ENCODE measurements at regions not wholly inside any gene's neighbourhood (a gene's known extent, or its start where the extent isn't known, plus 50 kb on each side); places are given as distances from the start of the nearest gene placed in this dataset.

DNA sequence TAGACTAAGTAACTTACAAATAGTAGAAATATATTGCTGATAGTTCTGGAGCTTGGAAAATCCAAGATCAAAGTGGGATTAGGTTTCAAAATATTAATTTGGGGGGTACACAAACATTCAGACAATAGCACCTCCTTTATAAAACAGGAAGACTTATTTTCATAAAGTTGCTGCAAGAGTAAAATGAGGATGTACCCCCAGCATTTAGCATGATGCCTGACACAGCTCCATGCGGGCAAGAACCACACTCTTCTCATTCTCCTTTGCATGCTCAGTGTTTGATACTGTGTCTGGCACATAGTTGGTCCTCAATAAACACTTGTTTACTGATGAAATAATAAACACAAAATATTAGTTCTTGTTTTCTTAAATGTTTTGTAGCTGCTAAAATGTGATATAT is 332.9 kb downstream of the TFAP2A start:
- Mint-ChIP-seq H3K9me3 (no peaks in the 10 kb centered on the region), H3K36me3 (ENCODE audit: low read depth) (no peaks in the 10 kb centered on the region), H3K27ac (no peak overlapping the region), H3K4me3 (no peak overlapping the region), H3K27me3 (ENCODE audit: insufficient read depth) (peaks cover 15% of the 10 kb centered on the region), H3K4me1 (peaks cover 19% of the 10 kb centered on the region)
- TF ChIP-seq, protein P1, sequence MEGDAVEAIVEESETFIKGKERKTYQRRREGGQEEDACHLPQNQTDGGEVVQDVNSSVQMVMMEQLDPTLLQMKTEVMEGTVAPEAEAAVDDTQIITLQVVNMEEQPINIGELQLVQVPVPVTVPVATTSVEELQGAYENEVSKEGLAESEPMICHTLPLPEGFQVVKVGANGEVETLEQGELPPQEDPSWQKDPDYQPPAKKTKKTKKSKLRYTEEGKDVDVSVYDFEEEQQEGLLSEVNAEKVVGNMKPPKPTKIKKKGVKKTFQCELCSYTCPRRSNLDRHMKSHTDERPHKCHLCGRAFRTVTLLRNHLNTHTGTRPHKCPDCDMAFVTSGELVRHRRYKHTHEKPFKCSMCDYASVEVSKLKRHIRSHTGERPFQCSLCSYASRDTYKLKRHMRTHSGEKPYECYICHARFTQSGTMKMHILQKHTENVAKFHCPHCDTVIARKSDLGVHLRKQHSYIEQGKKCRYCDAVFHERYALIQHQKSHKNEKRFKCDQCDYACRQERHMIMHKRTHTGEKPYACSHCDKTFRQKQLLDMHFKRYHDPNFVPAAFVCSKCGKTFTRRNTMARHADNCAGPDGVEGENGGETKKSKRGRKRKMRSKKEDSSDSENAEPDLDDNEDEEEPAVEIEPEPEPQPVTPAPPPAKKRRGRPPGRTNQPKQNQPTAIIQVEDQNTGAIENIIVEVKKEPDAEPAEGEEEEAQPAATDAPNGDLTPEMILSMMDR (conservative IDR thresholded peaks at IDR 0.05) = no peak
- DNase-seq = no peak
- no peaks in the 10 kb centered on the region for H3K27me3 ChIP-seq (ENCODE audit: control insufficient read depth, insufficient read depth, low read length, poor library complexity, severe bottlenecking)
- H3K27ac ChIP-seq (ENCODE audit: low read depth, low read length) = no peak overlapping the region
- H3K36me3 ChIP-seq (ENCODE audit: control insufficient read depth, insufficient read depth, low read length) = no peaks in the 10 kb centered on the region
- H3K4me1 ChIP-seq (ENCODE audit: control insufficient read depth, insufficient read depth, low read length) = no peaks in the 10 kb centered on the region
- no peak overlapping the region for H3K4me3 ChIP-seq (ENCODE audit: low read length)
- no peaks in the 10 kb centered on the region for H3K9me3 ChIP-seq (ENCODE audit: control insufficient read depth, low read length)
- 91 to 100% methylated on average over 1 of the region's 1 CpG for WGBS, 2 experiments (ENCODE audit: insufficient coverage in 1 of 2, insufficient read length in 1 of 2)
- H3K9ac ChIP-seq (ENCODE audit: extremely low read depth, low read length, poor library complexity, severe bottlenecking) = no peak overlapping the region

DNA sequence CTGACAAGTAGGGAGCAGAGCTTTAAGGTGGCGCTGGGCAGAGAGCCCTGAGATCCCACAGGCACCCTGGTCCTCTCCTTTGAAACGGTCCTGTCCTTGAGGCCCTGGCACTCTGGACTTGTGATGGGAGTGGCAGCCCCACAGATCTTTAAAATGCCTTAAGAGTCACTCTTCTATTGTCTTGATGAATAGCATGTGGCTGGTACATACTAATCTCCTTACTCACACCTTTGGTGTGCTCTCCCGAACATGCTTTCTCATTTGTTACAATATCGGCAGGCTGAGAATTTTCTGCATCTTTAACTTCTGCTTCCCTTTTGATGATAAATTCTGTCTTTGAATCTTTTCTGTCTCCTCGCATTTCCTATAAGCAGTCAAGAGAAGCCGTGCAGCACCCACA is 333.8 kb downstream of the TFAP2A start:
- H3K4me1 Mint-ChIP-seq = peaks cover 19% of the 10 kb centered on the region
- H3K36me3 Mint-ChIP-seq (ENCODE audit: low read depth) = no peaks in the 10 kb centered on the region

DNA sequence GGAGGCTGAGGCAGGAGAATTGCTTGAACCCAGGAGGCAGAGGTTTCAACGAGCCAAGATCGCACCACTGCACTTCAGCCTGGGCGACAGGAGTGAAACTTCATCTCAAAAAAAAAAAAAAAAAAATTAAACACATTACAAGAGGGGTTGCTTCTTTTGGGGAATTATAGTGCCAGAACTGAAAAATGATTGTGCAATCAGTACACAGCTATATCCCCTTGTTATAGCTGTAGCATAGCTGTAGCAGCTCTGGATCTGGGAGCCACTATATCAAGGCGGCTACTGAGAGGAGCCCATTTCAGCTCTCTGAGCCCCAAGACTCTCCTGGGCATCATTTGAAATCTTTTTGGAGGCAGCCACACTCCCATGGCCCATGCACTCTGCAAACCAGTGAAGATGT is 334.3 kb downstream of the TFAP2A start:
- H3K4me3 Mint-ChIP-seq = no peak overlapping the region
- H3K9me3 Mint-ChIP-seq = peaks cover 3% of the 10 kb centered on the region
- peaks cover 3% of the 10 kb centered on the region for H3K9me3 ChIP-seq (ENCODE audit: control insufficient read depth, low read length)

More for the DNA sequence above, 333.8 kb downstream of the TFAP2A start:
- Histone ChIP-seq H3K4me1 (ENCODE audit: control insufficient read depth, insufficient read depth, low read length) (no peaks in the 10 kb centered on the region), H3K9me3 (ENCODE audit: control insufficient read depth, low read length) (no peaks in the 10 kb centered on the region), H3K27ac (ENCODE audit: low read depth, low read length) (no peak overlapping the region), H3K27me3 (ENCODE audit: control insufficient read depth, insufficient read depth, low read length, poor library complexity, severe bottlenecking) (no peaks in the 10 kb centered on the region), H3K4me3 (ENCODE audit: low read length) (no peak overlapping the region), H3K9ac (ENCODE audit: extremely low read depth, low read length, poor library complexity, severe bottlenecking) (no peak overlapping the region), H3K36me3 (ENCODE audit: control insufficient read depth, insufficient read depth, low read length) (no peaks in the 10 kb centered on the region)
- no peak for DNase-seq
- TF ChIP-seq, protein P1 (conservative IDR thresholded peaks at IDR 0.05) = no peak
- Mint-ChIP-seq H3K27me3 (ENCODE audit: insufficient read depth) (peaks cover 15% of the 10 kb centered on the region), H3K4me3 (no peak overlapping the region), H3K27ac (no peak overlapping the region), H3K9me3 (no peaks in the 10 kb centered on the region)
- whole genome bisulfite sequencing, 2 experiments (ENCODE audit: insufficient coverage in 1 of 2, insufficient read length in 1 of 2) = 93 to 95% methylated on average over 6 of the region's 6 CpGs

More for the DNA sequence above, 334.3 kb downstream of the TFAP2A start:
- no peak for DNase-seq
- H3K36me3 ChIP-seq (ENCODE audit: control insufficient read depth, insufficient read depth, low read length) = no peaks in the 10 kb centered on the region
- no peaks in the 10 kb centered on the region for H3K27me3 ChIP-seq (ENCODE audit: control insufficient read depth, insufficient read depth, low read length, poor library complexity, severe bottlenecking)
- H3K27ac ChIP-seq (ENCODE audit: low read depth, low read length) = no peak overlapping the region
- WGBS, 2 experiments (ENCODE audit: insufficient coverage in 1 of 2, insufficient read length in 1 of 2) = 89 to 94% methylated on average over 2 to 4 of the region's 4 CpGs
- H3K4me1 ChIP-seq (ENCODE audit: control insufficient read depth, insufficient read depth, low read length) = no peaks in the 10 kb centered on the region
- no peak overlapping the region for H3K9ac ChIP-seq (ENCODE audit: extremely low read depth, low read length, poor library complexity, severe bottlenecking)
- TF ChIP-seq, protein P1 (conservative IDR thresholded peaks at IDR 0.05) = no peak
- peaks cover 15% of the 10 kb centered on the region for H3K27me3 Mint-ChIP-seq (ENCODE audit: insufficient read depth)
- H3K4me3 ChIP-seq (ENCODE audit: low read length) = no peak overlapping the region
- peaks cover 16% of the 10 kb centered on the region for H3K4me1 Mint-ChIP-seq
- H3K36me3 Mint-ChIP-seq (ENCODE audit: low read depth) = no peaks in the 10 kb centered on the region
- H3K27ac Mint-ChIP-seq = no peak overlapping the region

Measured in endodermal cell (in vitro differentiated cells).